Retinal pigment epithelial cell (primary cell): ENCODE measurements at regions not wholly inside any gene's neighbourhood (a gene's known extent, or its start where the extent isn't known, plus 50 kb on each side); places are given as distances from the start of the nearest gene placed in this dataset.
A peak's percentile ranks its signal among the peaks of the same experiment; 100 is the strongest.
"Not testable (repeated sequence)": the region's sequence is repeated elsewhere in the genome, so short reads cannot be mapped to it uniquely, and the experiment has no call there.

Source experiments
- DNase-seq: peaks from one replicate; pipeline ENCODE4 v3.0.0-alpha.2; 2010; ENCODE audit warnings: low read depth
- H3K4me3 ChIP-seq: 2 replicates; pipeline ENCODE4 v1.5.1; 2011; ENCODE audit warnings: mild to moderate bottlenecking, low read length, control low read depth, moderate library complexity
- CTCF ChIP-seq: conservative IDR thresholded peaks from 2 replicates; pipeline ENCODE4 v1.5.1; 2011; ENCODE audit warnings: low read depth, low read length, control low read depth, inconsistent platforms

GRCh38 chr4:126897038-126897437 is 735.7 kb upstream of the INTU start:
- no peak overlapping the region for H3K4me3 ChIP-seq
- no peak for DNase-seq
- TF ChIP-seq CTCF, result no peak

GRCh38 chr4:126898815-126899214 is 733.9 kb upstream of the INTU start:
- no peak for DNase-seq
- no peak for TF ChIP-seq CTCF
- no peak overlapping the region for H3K4me3 ChIP-seq

DNA sequence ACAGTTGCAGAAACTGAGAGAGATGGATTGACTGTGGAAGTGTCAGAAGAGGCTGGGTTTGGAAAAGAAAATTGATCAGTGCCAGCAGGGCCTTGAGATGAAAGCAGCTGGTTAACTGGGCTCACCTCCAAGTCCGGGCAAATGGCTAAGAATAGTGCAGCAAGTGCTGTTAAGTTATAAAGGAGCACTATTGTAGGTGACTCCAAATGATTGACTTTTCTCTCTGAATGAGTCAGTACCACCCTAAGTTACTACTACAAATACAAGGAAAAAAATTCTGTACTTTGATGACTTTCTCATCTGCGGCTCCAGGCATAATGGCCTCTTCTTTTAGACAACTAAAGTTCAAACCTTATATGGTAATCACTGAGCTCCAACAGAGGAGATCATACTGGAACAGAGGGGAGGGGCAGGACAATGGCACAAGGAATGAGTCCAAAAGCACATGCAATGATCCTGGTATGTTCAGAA is 733.4 kb upstream of the INTU start:
- H3K4me3 ChIP-seq, result no peak overlapping the region
- peak; percentile 50 for DNase-seq
- no peak for TF ChIP-seq CTCF

DNA sequence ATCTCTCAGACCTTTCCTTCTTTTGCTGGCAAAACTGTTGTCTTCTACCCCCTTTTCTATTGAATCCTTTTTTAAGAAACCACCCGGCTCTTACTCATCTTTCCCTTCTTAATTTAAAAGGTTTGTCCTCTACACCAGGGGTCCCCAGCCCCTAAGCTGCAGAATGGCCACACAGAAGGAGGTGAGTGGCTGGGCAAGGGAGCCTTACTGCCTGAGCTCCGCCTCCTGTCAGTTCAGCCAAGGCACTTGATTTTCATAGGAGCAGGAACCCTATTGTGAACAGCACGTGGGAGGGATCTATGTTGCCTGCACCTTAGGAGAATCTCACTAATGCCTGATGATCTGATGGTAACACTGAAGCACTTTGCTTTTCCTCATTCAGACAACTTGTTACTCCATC is 726.3 kb upstream of the INTU start:
- H3K4me3 ChIP-seq, result no peak overlapping the region
- DNase-seq, result no peak
- no peak for TF ChIP-seq CTCF

GRCh38 chr4:126907389-126907788 is 725.4 kb upstream of the INTU start:
- DNase-seq, result no peak
- H3K4me3 ChIP-seq, result no peak overlapping the region
- TF ChIP-seq CTCF, result no peak

- TF ChIP-seq CTCF, result no peak
- no peak overlapping the region for H3K4me3 ChIP-seq
- no peak for DNase-seq
Observed at GRCh38 chr4:126916049-126916625, 716.6 kb upstream of the INTU start.

- no peak overlapping the region for H3K4me3 ChIP-seq
- no peak for TF ChIP-seq CTCF
- DNase-seq, result no peak
Observed at GRCh38 chr4:126916626-126917140, 716.1 kb upstream of the INTU start.

DNA sequence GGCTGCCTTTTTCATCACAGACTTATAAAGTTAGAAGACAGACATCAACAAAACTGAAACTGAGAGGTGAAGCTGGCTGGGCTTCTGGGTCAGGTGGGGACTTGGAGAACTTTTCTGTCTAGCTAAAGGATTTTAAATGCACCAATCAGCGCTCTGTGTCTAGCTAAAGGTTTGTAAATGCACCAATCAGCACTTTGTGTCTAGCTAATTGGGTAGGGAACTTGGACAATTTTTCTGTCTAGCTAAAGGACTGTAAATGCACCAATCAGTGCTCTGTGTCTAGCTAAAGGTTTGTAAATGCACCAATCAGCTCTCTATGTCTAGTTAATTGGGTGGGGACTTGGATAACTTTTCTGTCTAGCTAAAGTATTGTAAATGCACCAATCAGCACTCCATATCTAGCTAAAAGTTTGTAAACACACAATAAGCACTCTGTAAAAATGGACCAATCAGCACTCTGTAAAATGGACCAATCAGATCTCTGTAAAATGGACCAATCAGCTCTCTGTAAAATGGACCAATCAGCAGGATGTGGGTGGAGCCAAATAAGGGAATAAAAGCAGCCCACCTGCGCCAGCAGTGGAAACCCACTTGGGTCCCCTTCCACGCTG is 710.3 kb upstream of the INTU start:
- not testable (repeated sequence) for DNase-seq

More for the DNA sequence above, 710.3 kb upstream of the INTU start:
- not testable (repeated sequence) for H3K4me3 ChIP-seq
